ENCODE measurements at regions not wholly inside any gene's neighbourhood (a gene's known extent, or its start where the extent isn't known, plus 50 kb on each side); places are given as distances from the start of the nearest gene placed in this dataset.

GRCh38 chr11:123303924-123304323 lies 108.9 kb upstream of the CLMP start:
- DNase-seq (ENCODE audit: low read depth) = no peak

GRCh38 chr11:123302751-123303195 lies 107.7 kb upstream of the CLMP start:
- DNase-seq (ENCODE audit: low read depth) = no peak

GRCh38 chr11:123301696-123302400 lies 106.8 kb upstream of the CLMP start:
- no peak for DNase-seq (ENCODE audit: low read depth)

GRCh38 chr11:123301013-123301591 lies 106.1 kb upstream of the CLMP start:
- no peak for DNase-seq (ENCODE audit: low read depth)

GRCh38 chr11:123299721-123300120 lies 104.7 kb upstream of the CLMP start:
- DNase-seq (ENCODE audit: low read depth) = no peak

GRCh38 chr11:123298488-123299447 lies 103.7 kb upstream of the CLMP start:
- DNase-seq (ENCODE audit: low read depth) = no peak

GRCh38 chr11:123292647-123293046 lies 97.6 kb upstream of the CLMP start:
- DNase-seq (ENCODE audit: low read depth) = no peak

GRCh38 chr11:123291201-123291869 lies 96.3 kb upstream of the CLMP start:
- DNase-seq (ENCODE audit: low read depth) = no peak

GRCh38 chr11:123286761-123287160 lies 91.7 kb upstream of the CLMP start:
- no peak for DNase-seq (ENCODE audit: low read depth)

- no peak for DNase-seq (ENCODE audit: low read depth)
Observed at GRCh38 chr11:123286255-123286654, 91.2 kb upstream of the CLMP start.

- DNase-seq (ENCODE audit: low read depth) = no peak
Observed at GRCh38 chr11:123284454-123284853, 89.4 kb upstream of the CLMP start.

- no peak for DNase-seq (ENCODE audit: low read depth)
Observed at GRCh38 chr11:123282597-123282996, 87.5 kb upstream of the CLMP start.

- no peak for DNase-seq (ENCODE audit: low read depth)
Observed at GRCh38 chr11:123273616-123274015, 78.6 kb upstream of the CLMP start.

GRCh38 chr11:123272565-123272964 lies 77.5 kb upstream of the CLMP start:
- DNase-seq (ENCODE audit: low read depth) = no peak

GRCh38 chr11:123268156-123268555 lies 73.1 kb upstream of the CLMP start:
- DNase-seq (ENCODE audit: low read depth) = no peak

- DNase-seq (ENCODE audit: low read depth) = no peak
Observed at GRCh38 chr11:123265951-123266350, 70.9 kb upstream of the CLMP start.

- DNase-seq (ENCODE audit: low read depth) = no peak
Observed at GRCh38 chr11:123264431-123264780, 69.4 kb upstream of the CLMP start.

GRCh38 chr11:123261345-123262106 lies 66.5 kb upstream of the CLMP start:
- DNase-seq (ENCODE audit: low read depth) = peak; percentile 29

GRCh38 chr11:123260511-123261211 lies 65.6 kb upstream of the CLMP start:
- DNase-seq (ENCODE audit: low read depth) = no peak

GRCh38 chr11:123258877-123259276 lies 63.8 kb upstream of the CLMP start:
- DNase-seq (ENCODE audit: low read depth) = no peak

GRCh38 chr11:123257370-123257769 lies 62.3 kb upstream of the CLMP start:
- DNase-seq (ENCODE audit: low read depth) = no peak
